T-cell (primary cell): ENCODE measurements at regions not wholly inside any gene's neighbourhood (a gene's known extent, or its start where the extent isn't known, plus 50 kb on each side); places are given as distances from the start of the nearest gene placed in this dataset.

Source experiments
- ATAC-seq, 4 experiments: fragments of 200-7000 bp in 3 of 4; fragments of 150-1000 bp in 1 of 4; cut with Tn5 transposase; replicated peaks in 1 of 4; 1 replicate in 3 of 4; 2 replicates in 1 of 4; pipeline ENCODE4 v1.10.0; 2021; ENCODE audit warnings: moderate library complexity in 3 of 4, mild to moderate bottlenecking in 2 of 4, moderate number of reproducible peaks in 1 of 4
- CTCF ChIA-PET, 2 donors: fragments of 300-600 bp; sonication (Branson Sonifier 250); formaldehyde crosslinking; loops; one replicate each; lab custom pipeline; 2022; ENCODE audit warnings: antibody characterized with exemption in 2 of 2; lab: Charles Lee
- POLR2A ChIA-PET, 2 donors: fragments of 300-600 bp; sonication (Branson Sonifier 250); formaldehyde crosslinking; loops; one replicate each; lab custom pipeline; 2022; ENCODE audit warnings: antibody characterized with exemption in 2 of 2; lab: Charles Lee
- DNase-seq, 35 experiments: peaks; one replicate each; pipeline versions ENCODE4 v3.0.0 to v3.0.0-alpha.2; 2013 to 2023
- H3K27ac ChIP-seq: one replicate; pipeline ENCODE4 v1.5.1; 2013; ENCODE audit warnings: low read length
- H3K27me3 ChIP-seq, 2 experiments: replicated peaks in 1 of 2; 1 replicate in 1 of 2; 2 replicates in 1 of 2; pipeline versions ENCODE4 v1.6.1 to v1.7.0; 2013; ENCODE audit warnings: low read length in 1 of 2, mixed read lengths in 1 of 2; ENCODE audit not compliant: control insufficient read depth in 2 of 2, insufficient read depth in 2 of 2; ENCODE audit errors: extremely low read depth in 1 of 2
- H3K36me3 ChIP-seq, 2 donors: 1 replicate in 1 of 2; 2 replicates in 1 of 2; pipeline versions ENCODE4 v1.6.1 to v1.7.0; 2013; ENCODE audit warnings: low read length in 1 of 2; ENCODE audit not compliant: control insufficient read depth in 2 of 2, insufficient read depth in 1 of 2; ENCODE audit errors: extremely low read depth in 1 of 2
- H3K4me1 ChIP-seq, 2 experiments: 1 replicate in 1 of 2; 2 replicates in 1 of 2; pipeline versions ENCODE4 v1.6.1 to v1.7.0; 2013; ENCODE audit warnings: low read length in 2 of 2, mixed read lengths in 1 of 2; ENCODE audit not compliant: insufficient read depth in 2 of 2, control insufficient read depth in 1 of 2; ENCODE audit errors: extremely low read depth in 1 of 2
- H3K4me3 ChIP-seq, 2 donors: 1 replicate in 1 of 2; 2 replicates in 1 of 2; pipeline versions ENCODE4 v1.5.1 to v1.7.0; 2013; ENCODE audit warnings: mild to moderate bottlenecking in 2 of 2, low read length in 1 of 2, moderate library complexity in 1 of 2; ENCODE audit not compliant: control insufficient read depth in 1 of 2; ENCODE audit errors: extremely low read depth in 1 of 2
- H3K9me3 ChIP-seq: 2 replicates; pipeline ENCODE4 v1.7.0; 2013
- H3K27ac Mint-ChIP-seq, 2 donors: one replicate each; pipeline ENCODE4 v1.8.0; 2020 to 2021; ENCODE audit warnings: mild to moderate bottlenecking in 2 of 2, mixed read lengths in 2 of 2
- H3K27me3 Mint-ChIP-seq, 2 donors: one replicate each; pipeline ENCODE4 v1.8.0; 2021 to 2022; ENCODE audit warnings: mixed read lengths in 2 of 2
- H3K36me3 Mint-ChIP-seq: one replicate; pipeline ENCODE4 v1.8.0; 2021; ENCODE audit warnings: mixed read lengths
- H3K4me1 Mint-ChIP-seq, 3 donors: one replicate each; pipeline ENCODE4 v1.8.0; 2020 to 2022; ENCODE audit warnings: mixed read lengths in 3 of 3, mild to moderate bottlenecking in 1 of 3
- H3K4me3 Mint-ChIP-seq, 3 donors: one replicate each; pipeline ENCODE4 v1.8.0; 2020 to 2022; ENCODE audit warnings: mild to moderate bottlenecking in 3 of 3, mixed read lengths in 3 of 3, moderate library complexity in 3 of 3
- H3K9me3 Mint-ChIP-seq, 3 donors: one replicate each; pipeline ENCODE4 v1.8.0; 2020 to 2022; ENCODE audit warnings: mixed read lengths in 3 of 3
- WGBS: methylation state at CpG from one replicate; pipeline ENCODE4 v1.1.5; 2013; ENCODE audit warnings: missing lambda C conversion rate; ENCODE audit not compliant: insufficient coverage; 5-methylcytosine and 5-hydroxymethylcytosine counted together

DNA sequence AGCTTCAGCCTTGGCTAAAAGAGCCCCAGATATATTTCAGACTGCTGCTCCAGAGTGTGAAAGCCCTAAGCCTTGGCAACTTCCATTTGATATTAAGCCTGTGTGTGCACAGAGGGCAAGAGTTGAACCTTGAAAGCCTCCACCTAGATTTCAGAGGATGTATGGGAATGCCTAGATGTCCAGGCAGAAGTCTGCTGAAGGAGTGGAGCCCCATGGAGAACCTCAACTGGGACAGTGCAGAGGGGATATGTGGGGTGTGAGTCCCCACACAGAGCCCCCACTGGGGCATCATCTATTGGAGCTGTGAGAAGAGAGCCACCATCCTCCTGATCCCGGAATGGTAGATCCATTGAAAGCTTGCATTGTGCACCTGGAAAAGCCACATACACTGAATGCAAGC, 1784.8 kb upstream of the CDH9 start:
- CTCF ChIA-PET, result no interaction called here
- Mint-ChIP-seq H3K4me3 (no peak overlapping the region), H3K27me3 (no peaks in the 10 kb centered on the region), H3K27ac (no peak overlapping the region), H3K4me1 (no peaks in the 10 kb centered on the region), H3K36me3 (no peaks in the 10 kb centered on the region), H3K9me3 (peaks cover 13 to 30% (median 23%) of the 10 kb centered on the region in 3 donors)
- no CpG with 5 or more reads among the region's 1 CpG for WGBS
- no peak overlapping the region for H3K4me3 ChIP-seq
- DNase-seq (no peak), ATAC-seq (no peak)
- POLR2A ChIA-PET, result no interaction called here
- H3K36me3 ChIP-seq, result no peaks in the 10 kb centered on the region
- no peaks in the 10 kb centered on the region for H3K27me3 ChIP-seq
- H3K27ac ChIP-seq, result no peak overlapping the region
- H3K4me1 ChIP-seq, result no peaks in the 10 kb centered on the region
- no peaks in the 10 kb centered on the region for H3K9me3 ChIP-seq

DNA sequence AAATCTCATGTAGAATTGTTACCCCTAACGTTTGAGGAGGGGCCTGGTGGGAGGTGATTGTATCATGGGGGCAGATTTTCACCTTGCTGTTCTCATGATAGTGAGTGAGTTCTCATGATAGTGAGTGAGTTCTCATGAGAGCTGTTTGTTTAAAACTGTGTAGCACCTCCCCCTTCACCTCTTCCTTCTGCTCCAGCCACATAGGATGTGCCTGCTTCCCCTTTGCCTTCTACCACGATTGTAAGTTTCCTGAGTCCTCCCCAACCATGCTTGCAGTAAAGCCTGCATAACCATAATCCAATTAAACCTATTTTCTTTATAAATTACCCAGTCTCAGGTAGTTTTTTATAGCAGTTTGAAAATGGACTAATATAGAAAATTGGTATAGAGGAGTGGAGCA, 1783.7 kb upstream of the CDH9 start:
- no CpG with 5 or more reads among the region's 2 CpGs for WGBS
- CTCF ChIA-PET, result no interaction called here
- POLR2A ChIA-PET, result no interaction called here

DNA sequence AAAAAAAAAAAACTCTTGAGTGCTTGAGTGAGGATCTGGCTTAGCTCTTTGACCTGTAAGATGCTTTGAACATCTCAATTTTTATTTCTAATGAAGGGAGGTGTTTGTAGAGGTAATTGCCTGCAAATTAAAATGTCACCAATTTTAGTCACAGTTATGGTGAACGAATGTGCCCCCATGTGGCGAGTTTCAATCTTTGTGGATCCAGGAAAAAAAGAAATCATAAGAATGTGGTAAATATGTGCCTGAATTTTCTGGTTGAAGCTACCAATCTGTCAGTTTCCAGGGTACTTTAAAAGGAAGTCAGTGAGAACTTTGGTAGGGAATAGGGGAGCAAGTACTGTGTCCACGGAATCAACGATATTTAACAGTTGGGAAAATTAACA, 1772.4 kb upstream of the CDH9 start:
- H3K36me3 ChIP-seq, result no peaks in the 10 kb centered on the region
- no peaks in the 10 kb centered on the region for H3K4me1 Mint-ChIP-seq
- no peak for ATAC-seq
- 57% methylated on average over 1 of the region's 4 CpGs for WGBS
- no peaks in the 10 kb centered on the region for H3K4me1 ChIP-seq
- no peaks in the 10 kb centered on the region for H3K9me3 ChIP-seq
- CTCF ChIA-PET, result no interaction called here
- no peaks in the 10 kb centered on the region for H3K27me3 ChIP-seq
- H3K4me3 ChIP-seq, result no peak overlapping the region
- H3K27ac ChIP-seq, result no peak overlapping the region
- DNase-seq, result no peak
- peaks cover 4 to 13% (median 13%) of the 10 kb centered on the region in 3 donors for H3K9me3 Mint-ChIP-seq
- POLR2A ChIA-PET, result interaction anchor here in 1 of 2 donors (0.6 kb wide), 1 partner anchor 69 kb away, joined by 3 read pairs; no protein-coding TSS in a partner anchor
- no peak overlapping the region for H3K27ac Mint-ChIP-seq
- H3K36me3 Mint-ChIP-seq, result no peaks in the 10 kb centered on the region
- no peaks in the 10 kb centered on the region for H3K27me3 Mint-ChIP-seq
- H3K4me3 Mint-ChIP-seq, result no peak overlapping the region

More for the DNA sequence above, 1783.7 kb upstream of the CDH9 start:
- no peaks in the 10 kb centered on the region for H3K27me3 Mint-ChIP-seq
- H3K36me3 Mint-ChIP-seq, result no peaks in the 10 kb centered on the region
- no peaks in the 10 kb centered on the region for H3K4me1 Mint-ChIP-seq
- Histone ChIP-seq H3K9me3 (no peaks in the 10 kb centered on the region), H3K4me3 (no peak overlapping the region), H3K27me3 (no peaks in the 10 kb centered on the region), H3K36me3 (no peaks in the 10 kb centered on the region), H3K4me1 (no peaks in the 10 kb centered on the region), H3K27ac (no peak overlapping the region)
- ATAC-seq (no peak), DNase-seq (no peak)
- H3K4me3 Mint-ChIP-seq, result no peak overlapping the region
- H3K9me3 Mint-ChIP-seq, result peaks cover 14 to 30% (median 23%) of the 10 kb centered on the region in 3 donors
- no peak overlapping the region for H3K27ac Mint-ChIP-seq

- ATAC-seq (no peak), DNase-seq (no peak)
- no peaks in the 10 kb centered on the region for H3K4me1 Mint-ChIP-seq
- Histone ChIP-seq H3K9me3 (no peaks in the 10 kb centered on the region), H3K4me3 (no peak overlapping the region), H3K27me3 (no peaks in the 10 kb centered on the region), H3K4me1 (no peaks in the 10 kb centered on the region), H3K36me3 (no peaks in the 10 kb centered on the region), H3K27ac (no peak overlapping the region)
- ChIA-PET CTCF (no interaction called here), POLR2A (interaction anchor here in 1 of 2 donors (0.6 kb wide), 1 partner anchor 68 kb away, joined by 3 read pairs; no protein-coding TSS in a partner anchor)
- no peaks in the 10 kb centered on the region for H3K36me3 Mint-ChIP-seq
- 94% methylated on average over 49 of the region's 56 CpGs for WGBS
- H3K27me3 Mint-ChIP-seq, result no peaks in the 10 kb centered on the region
- peaks cover 4 to 13% (median 13%) of the 10 kb centered on the region in 3 donors for H3K9me3 Mint-ChIP-seq
- H3K27ac Mint-ChIP-seq, result no peak overlapping the region
- no peak overlapping the region for H3K4me3 Mint-ChIP-seq
These were observed 1771.7 kb upstream of the CDH9 start for GRCh38 chr5:28809811-28810750.

GRCh38 chr5:28808967-28809810, 1770.8 kb upstream of the CDH9 start:
- ATAC-seq (peak in 1 of 4 experiments; percentile 24), DNase-seq (no peak)
- H3K27me3 ChIP-seq, result no peaks in the 10 kb centered on the region
- Mint-ChIP-seq H3K4me3 (no peak overlapping the region), H3K36me3 (no peaks in the 10 kb centered on the region), H3K4me1 (no peaks in the 10 kb centered on the region), H3K9me3 (peaks cover 4 to 13% (median 9%) of the 10 kb centered on the region in 3 donors), H3K27ac (no peak overlapping the region), H3K27me3 (no peaks in the 10 kb centered on the region)
- no peak overlapping the region for H3K4me3 ChIP-seq
- no peaks in the 10 kb centered on the region for H3K4me1 ChIP-seq
- ChIA-PET CTCF (no interaction called here), POLR2A (no interaction called here)
- WGBS, result 94% methylated on average over 43 of the region's 47 CpGs
- H3K9me3 ChIP-seq, result no peaks in the 10 kb centered on the region
- no peaks in the 10 kb centered on the region for H3K36me3 ChIP-seq
- H3K27ac ChIP-seq, result no peak overlapping the region

- no peak for ATAC-seq
These were observed 1768.9 kb upstream of the CDH9 start for GRCh38 chr5:28807195-28807729.

More at GRCh38 chr5:28807195-28807729, 1768.9 kb upstream of the CDH9 start:
- Mint-ChIP-seq H3K36me3 (no peaks in the 10 kb centered on the region), H3K9me3 (peaks cover 4 to 13% (median 8%) of the 10 kb centered on the region in 3 donors), H3K4me3 (no peak overlapping the region), H3K27me3 (no peaks in the 10 kb centered on the region), H3K27ac (no peak overlapping the region), H3K4me1 (no peaks in the 10 kb centered on the region)
- no peak overlapping the region for H3K27ac ChIP-seq
- no peaks in the 10 kb centered on the region for H3K36me3 ChIP-seq
- H3K4me3 ChIP-seq, result no peak overlapping the region
- H3K27me3 ChIP-seq, result no peaks in the 10 kb centered on the region
- ChIA-PET POLR2A (no interaction called here), CTCF (no interaction called here)
- no peak for DNase-seq
- 57% methylated on average over 1 of the region's 2 CpGs for WGBS
- no peaks in the 10 kb centered on the region for H3K4me1 ChIP-seq
- H3K9me3 ChIP-seq, result no peaks in the 10 kb centered on the region
